ENCODE measurements at regions not wholly inside any gene's neighbourhood (a gene's known extent, or its start where the extent isn't known, plus 50 kb on each side); places are given as distances from the start of the nearest gene placed in this dataset.

DNA sequence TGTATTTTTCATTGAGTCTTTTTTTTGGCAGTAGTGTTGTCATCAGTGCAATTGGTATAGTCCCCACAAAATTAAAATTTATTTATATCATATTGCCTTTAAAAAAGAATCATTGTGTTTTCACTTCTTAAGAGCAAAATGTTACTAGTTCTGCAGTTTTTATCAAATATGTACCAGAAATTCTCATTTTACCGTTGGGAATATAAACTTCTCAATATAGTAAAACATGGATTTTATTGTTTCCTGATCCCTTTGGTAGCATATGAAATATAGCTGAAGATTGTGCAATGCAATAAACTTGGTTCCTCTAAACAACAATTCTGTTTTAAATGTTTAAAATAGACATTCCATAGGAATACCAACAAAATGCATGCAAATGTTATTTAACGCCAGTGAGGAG is 306.5 kb upstream of the PCDH20 start:
- TF ChIP-seq EZH2 (IDR thresholded peaks at IDR 0.05) (no peak), ZNF274 (IDR thresholded peaks at IDR 0.05; ENCODE audit: low read depth, low read length) (no peak)
- TF ChIP-seq, protein P1, sequence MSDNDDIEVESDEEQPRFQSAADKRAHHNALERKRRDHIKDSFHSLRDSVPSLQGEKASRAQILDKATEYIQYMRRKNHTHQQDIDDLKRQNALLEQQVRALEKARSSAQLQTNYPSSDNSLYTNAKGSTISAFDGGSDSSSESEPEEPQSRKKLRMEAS (IDR thresholded peaks at IDR 0.05), result no peak

Data from HCT116 (cell line).